A673 (cell line): ENCODE measurements at regions not wholly inside any gene's neighbourhood (a gene's known extent, or its start where the extent isn't known, plus 50 kb on each side); places are given as distances from the start of the nearest gene placed in this dataset.

Experiments used
- BruUV-seq: library from RNA; stranded (reverse); fragments of 400-500 nt; replicated peaks from 2 replicates; lab custom pipeline; 2021; lab: Mats Ljungman, UMichigan
- CTCF ChIA-PET: fragments of 300-600 bp; sonication (Branson Sonifier 250); formaldehyde crosslinking; loops from one replicate; lab custom pipeline; 2022; ENCODE audit warnings: antibody characterized with exemption; lab: Charles Lee
- POLR2A ChIA-PET: fragments of 300-600 bp; sonication (Branson Sonifier 250); formaldehyde crosslinking; loops from one replicate; lab custom pipeline; 2022; ENCODE audit warnings: antibody characterized with exemption; ENCODE audit not compliant: low non-redundant PET; lab: Charles Lee
- DNase-seq: peaks from one replicate; pipeline ENCODE4 v3.0.0-alpha.2; 2015; ENCODE audit warnings: low spot score
- H3K27ac ChIP-seq: fragments of 200-600 bp; sonication (generic); 2 replicates; pipeline ENCODE4 v1.5.1; 2016; ENCODE audit warnings: mixed run types, low read depth, mild to moderate bottlenecking, mixed read lengths, antibody characterized with exemption, low read length; ENCODE audit not compliant: poor library complexity, severe bottlenecking
- H3K27me3 ChIP-seq: fragments of 200-600 bp; sonication (generic); replicated peaks from 2 replicates; pipeline ENCODE4 v1.6.1; 2017; ENCODE audit warnings: mixed run types, low read depth, mild to moderate bottlenecking, mixed read lengths, antibody characterized with exemption, low read length; ENCODE audit not compliant: insufficient read depth, poor library complexity
- H3K36me3 ChIP-seq: fragments of 200-600 bp; sonication (generic); 2 replicates; pipeline ENCODE4 v1.6.1; 2016; ENCODE audit warnings: mixed run types, mild to moderate bottlenecking, mixed read lengths, antibody characterized with exemption, low read length; ENCODE audit not compliant: insufficient read depth, poor library complexity, severe bottlenecking
- H3K4me1 ChIP-seq: fragments of 200-600 bp; sonication (generic); 2 replicates; pipeline ENCODE4 v1.6.1; 2017; ENCODE audit warnings: mixed run types, mild to moderate bottlenecking, mixed read lengths, antibody characterized with exemption, low read length; ENCODE audit not compliant: insufficient read depth, poor library complexity, severe bottlenecking
- H3K4me3 ChIP-seq: fragments of 200-600 bp; sonication (generic); 2 replicates; pipeline ENCODE4 v1.5.1; 2016; ENCODE audit warnings: low read depth, mixed run types, mild to moderate bottlenecking, mixed read lengths, low read length; ENCODE audit not compliant: poor library complexity, severe bottlenecking
- H3K9me3 ChIP-seq: fragments of 200-600 bp; sonication (generic); 2 replicates; pipeline ENCODE4 v1.6.1; 2016; ENCODE audit warnings: mixed run types, low read depth, mild to moderate bottlenecking, mixed read lengths, antibody characterized with exemption, low read length; ENCODE audit not compliant: poor library complexity, severe bottlenecking
- EZH2 ChIP-seq: fragments of 200-600 bp; sonication (generic); IDR thresholded peaks from 2 replicates; pipeline ENCODE4 v1.6.1; 2017; ENCODE audit warnings: borderline replicate concordance, low read depth, mild to moderate bottlenecking, mixed read lengths, antibody characterized with exemption, low read length; ENCODE audit not compliant: poor library complexity, severe bottlenecking
- intact Hi-C: fragments of 100-400 bp; cut with micrococcal nuclease; formaldehyde crosslinking; loops from one replicate; pipeline ENCODE4 v1.10.0; 2022; ENCODE audit not compliant: unreplicated experiment
- TF ChIP-seq, protein P1 (sequence below): fragments of 300-800, 200-600 bp; sonication (generic); conservative IDR thresholded peaks from 2 replicates; pipeline ENCODE4 v1.5.1; 2017; ENCODE audit warnings: low read depth, mild to moderate bottlenecking, antibody characterized with exemption, low read length, moderate library complexity, mixed read lengths

DNA sequence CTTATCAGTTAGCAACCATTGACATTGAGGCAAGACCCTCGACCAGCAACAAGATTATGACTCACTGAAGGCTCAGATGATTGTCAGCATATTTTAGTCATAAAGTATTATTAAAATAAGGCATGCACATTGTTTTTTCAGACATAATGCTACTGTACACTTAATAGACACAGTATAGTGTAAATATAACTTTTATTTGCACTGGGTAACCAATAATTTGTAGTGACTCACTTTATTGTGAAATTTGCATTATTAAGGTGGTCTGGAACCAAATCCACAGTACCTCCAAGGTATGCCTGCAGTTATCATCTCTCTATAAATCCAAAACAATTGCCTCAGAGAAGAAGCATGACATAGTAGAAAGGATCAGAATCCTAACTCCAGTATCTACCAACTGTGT lies 330.1 kb upstream of the SMIM31 start:
- no TSS peak for BruUV-seq
- H3K36me3 ChIP-seq: no peaks in the 10 kb centered on the region

DNA sequence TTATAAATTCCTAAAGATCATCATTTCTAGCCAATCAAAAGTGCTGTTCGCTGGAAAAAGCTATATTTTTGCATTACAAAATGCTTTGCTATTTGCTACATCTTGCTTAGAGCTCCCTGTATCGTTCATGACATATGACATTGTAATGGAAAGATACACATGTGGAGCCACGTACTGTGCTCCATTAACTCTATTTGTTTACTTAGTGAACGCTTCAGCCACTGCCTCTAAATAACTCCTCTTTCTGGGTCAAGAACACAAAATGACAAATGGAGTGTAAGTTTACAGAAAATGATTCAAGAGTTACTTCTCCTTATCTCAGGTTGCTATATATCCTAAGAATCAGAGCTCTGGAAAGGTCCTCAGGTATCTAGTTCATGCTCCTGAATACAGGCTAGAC lies 329.1 kb upstream of the SMIM31 start:
- DNase-seq: no peak
- peaks cover 6% of the 10 kb centered on the region for H3K9me3 ChIP-seq
- no TSS peak for BruUV-seq
- H3K27ac ChIP-seq: no peak overlapping the region
- POLR2A ChIA-PET: no interaction called here
- TF ChIP-seq EZH2: no peak
- TF ChIP-seq, protein P1, sequence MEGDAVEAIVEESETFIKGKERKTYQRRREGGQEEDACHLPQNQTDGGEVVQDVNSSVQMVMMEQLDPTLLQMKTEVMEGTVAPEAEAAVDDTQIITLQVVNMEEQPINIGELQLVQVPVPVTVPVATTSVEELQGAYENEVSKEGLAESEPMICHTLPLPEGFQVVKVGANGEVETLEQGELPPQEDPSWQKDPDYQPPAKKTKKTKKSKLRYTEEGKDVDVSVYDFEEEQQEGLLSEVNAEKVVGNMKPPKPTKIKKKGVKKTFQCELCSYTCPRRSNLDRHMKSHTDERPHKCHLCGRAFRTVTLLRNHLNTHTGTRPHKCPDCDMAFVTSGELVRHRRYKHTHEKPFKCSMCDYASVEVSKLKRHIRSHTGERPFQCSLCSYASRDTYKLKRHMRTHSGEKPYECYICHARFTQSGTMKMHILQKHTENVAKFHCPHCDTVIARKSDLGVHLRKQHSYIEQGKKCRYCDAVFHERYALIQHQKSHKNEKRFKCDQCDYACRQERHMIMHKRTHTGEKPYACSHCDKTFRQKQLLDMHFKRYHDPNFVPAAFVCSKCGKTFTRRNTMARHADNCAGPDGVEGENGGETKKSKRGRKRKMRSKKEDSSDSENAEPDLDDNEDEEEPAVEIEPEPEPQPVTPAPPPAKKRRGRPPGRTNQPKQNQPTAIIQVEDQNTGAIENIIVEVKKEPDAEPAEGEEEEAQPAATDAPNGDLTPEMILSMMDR: no peak
- CTCF ChIA-PET: no interaction called here
- no peaks in the 10 kb centered on the region for H3K36me3 ChIP-seq
- no peak overlapping the region for H3K4me3 ChIP-seq
- no peaks in the 10 kb centered on the region for H3K27me3 ChIP-seq
- intact Hi-C loops: no loop called here
- no peaks in the 10 kb centered on the region for H3K4me1 ChIP-seq

More for the DNA sequence above, 330.1 kb upstream of the SMIM31 start:
- Histone ChIP-seq H3K4me3 (no peak overlapping the region), H3K4me1 (no peaks in the 10 kb centered on the region), H3K9me3 (peaks cover 8% of the 10 kb centered on the region), H3K27me3 (no peaks in the 10 kb centered on the region), H3K27ac (no peak overlapping the region)
- ChIA-PET CTCF (no interaction called here), POLR2A (no interaction called here)
- TF ChIP-seq, protein P1: no peak
- no peak for TF ChIP-seq EZH2
- intact Hi-C loops: no loop called here
- DNase-seq: no peak

DNA sequence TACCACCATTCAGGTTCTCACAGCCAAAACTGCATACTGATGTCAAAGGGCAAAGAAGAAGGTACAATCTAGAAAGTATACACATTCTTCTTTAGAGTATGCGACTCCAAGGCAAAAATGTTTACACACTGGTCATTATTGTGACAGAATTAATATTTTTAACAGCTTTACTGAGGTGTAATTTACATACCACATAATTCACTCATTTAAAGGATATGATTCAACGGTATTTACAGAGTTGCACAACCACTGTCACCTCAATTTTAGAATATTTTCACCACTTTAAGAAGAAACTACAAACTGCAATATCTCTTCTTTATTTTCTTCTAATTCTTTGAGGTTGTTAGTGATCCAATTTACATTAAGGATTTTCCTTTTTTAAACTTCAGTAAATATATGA lies 325.4 kb upstream of the SMIM31 start:
- H3K4me3 ChIP-seq: no peak overlapping the region
- no peak for DNase-seq
- intact Hi-C loops: no loop called here

More for the DNA sequence above, 325.4 kb upstream of the SMIM31 start:
- no TSS peak for BruUV-seq
- Histone ChIP-seq H3K36me3 (no peaks in the 10 kb centered on the region), H3K27ac (no peak overlapping the region), H3K27me3 (no peaks in the 10 kb centered on the region), H3K9me3 (no peaks in the 10 kb centered on the region), H3K4me1 (no peaks in the 10 kb centered on the region)
- TF ChIP-seq, protein P1: no peak
- TF ChIP-seq EZH2: no peak
- ChIA-PET POLR2A (no interaction called here), CTCF (no interaction called here)
